Mucosa of descending colon (tissue), 3 donors: ENCODE measurements at regions not wholly inside any gene's neighbourhood (a gene's known extent, or its start where the extent isn't known, plus 50 kb on each side); places are given as distances from the start of the nearest gene placed in this dataset.

Experiments used
- ATAC-seq: fragments of 200-7000 bp; cut with Tn5 transposase; one replicate; pipeline ENCODE4 v1.9.1; 2020; ENCODE audit warnings: mild to moderate bottlenecking, moderate library complexity
- DNase-seq, 3 donors: peaks; one replicate each; pipeline ENCODE4 v3.0.0-alpha.2; 2020
- H3K36me3 ChIP-seq: fragments of 200-600 bp; one replicate; pipeline ENCODE4 v1.8.0; 2021; ENCODE audit warnings: low read depth, mild to moderate bottlenecking
- H3K4me1 ChIP-seq: fragments of 200-600 bp; one replicate; pipeline ENCODE4 v1.8.0; 2021; ENCODE audit warnings: low read depth, mild to moderate bottlenecking
- H3K4me3 ChIP-seq: fragments of 200-600 bp; one replicate; pipeline ENCODE4 v1.8.0; 2021; ENCODE audit warnings: mild to moderate bottlenecking
- H3K9me3 ChIP-seq: fragments of 200-600 bp; one replicate; pipeline ENCODE4 v1.8.0; 2021; ENCODE audit warnings: mild to moderate bottlenecking
- CTCF ChIP-seq: fragments of 200-600 bp; IDR thresholded peaks from one replicate; pipeline ENCODE4 v1.8.0; 2022; ENCODE audit warnings: antibody characterized with exemption, mild to moderate bottlenecking
- intact Hi-C, 2 donors: fragments of 100-400 bp; cut with DNase I in 1 of 2; cut with micrococcal nuclease in 1 of 2; formaldehyde crosslinking; loops; one replicate each; pipeline versions ENCODE4 v1.11.0 to v1.11.1; 2022; cut with DNase I, micrococcal nuclease
- donor health status: DM: no; HTN: no; CAD: no; lungs with moderate emphysema.
- donor health status: DM: no; HTN: no; CAD: no.
- donor health status: DM: no; HTN: yes; CAD: no.

- intact Hi-C loops: no loop called here
- no peak for TF ChIP-seq CTCF
Observed at GRCh38 chr4:130646886-130647285, 1550.9 kb downstream of the C4orf33 start.

GRCh38 chr4:130648570-130648969 is 1552.6 kb downstream of the C4orf33 start:
- H3K9me3 ChIP-seq: no peaks in the 10 kb centered on the region
- no peaks in the 10 kb centered on the region for H3K36me3 ChIP-seq
- ATAC-seq (no peak), DNase-seq (no peak)
- no peaks in the 10 kb centered on the region for H3K4me1 ChIP-seq
- intact Hi-C loops: no loop called here
- H3K4me3 ChIP-seq: no peak overlapping the region
- TF ChIP-seq CTCF: no peak

More at GRCh38 chr4:130646886-130647285, 1550.9 kb downstream of the C4orf33 start:
- Histone ChIP-seq H3K9me3 (no peaks in the 10 kb centered on the region), H3K4me3 (no peak overlapping the region), H3K36me3 (no peaks in the 10 kb centered on the region), H3K4me1 (no peaks in the 10 kb centered on the region)
- no peak for ATAC-seq
- DNase-seq: no peak

- intact Hi-C loops: no loop called here
- Histone ChIP-seq H3K4me1 (no peaks in the 10 kb centered on the region), H3K9me3 (no peaks in the 10 kb centered on the region), H3K36me3 (no peaks in the 10 kb centered on the region), H3K4me3 (no peak overlapping the region)
- ATAC-seq (no peak), DNase-seq (no peak)
- TF ChIP-seq CTCF: no peak
Observed at GRCh38 chr4:130653842-130654241, 1557.9 kb downstream of the C4orf33 start.

GRCh38 chr4:130659320-130659719 is 1563.4 kb downstream of the C4orf33 start:
- Histone ChIP-seq H3K9me3 (no peaks in the 10 kb centered on the region), H3K4me3 (no peak overlapping the region), H3K36me3 (no peaks in the 10 kb centered on the region), H3K4me1 (no peaks in the 10 kb centered on the region)
- no peak for ATAC-seq
- no peak for TF ChIP-seq CTCF
- intact Hi-C loops: no loop called here
- no peak for DNase-seq

- DNase-seq (no peak), ATAC-seq (no peak)
- no peaks in the 10 kb centered on the region for H3K9me3 ChIP-seq
- TF ChIP-seq CTCF: no peak
- intact Hi-C loops: no loop called here
- H3K4me1 ChIP-seq: no peaks in the 10 kb centered on the region
- H3K36me3 ChIP-seq: no peaks in the 10 kb centered on the region
- H3K4me3 ChIP-seq: no peak overlapping the region
Observed at GRCh38 chr4:130668859-130669258, 1572.9 kb downstream of the C4orf33 start.

GRCh38 chr4:130675266-130675665 is 1579.3 kb downstream of the C4orf33 start:
- ATAC-seq: no peak
- Histone ChIP-seq H3K36me3 (no peaks in the 10 kb centered on the region), H3K4me1 (no peaks in the 10 kb centered on the region), H3K9me3 (no peaks in the 10 kb centered on the region), H3K4me3 (no peak overlapping the region)
- intact Hi-C loops: no loop called here
- no peak for DNase-seq
- TF ChIP-seq CTCF: no peak
